ENCODE measurements at regions not wholly inside any gene's neighbourhood (a gene's known extent, or its start where the extent isn't known, plus 50 kb on each side); places are given as distances from the start of the nearest gene placed in this dataset.

- TF ChIP-seq CTCF (IDR thresholded peaks at IDR 0.05) (no peak), POLR2A (IDR thresholded peaks at IDR 0.05) (no peak)
Observed at GRCh38 chr18:10275486-10275885, 178.9 kb upstream of the APCDD1 start.
